ENCODE measurements at regions not wholly inside any gene's neighbourhood (a gene's known extent, or its start where the extent isn't known, plus 50 kb on each side); places are given as distances from the start of the nearest gene placed in this dataset.

DNA sequence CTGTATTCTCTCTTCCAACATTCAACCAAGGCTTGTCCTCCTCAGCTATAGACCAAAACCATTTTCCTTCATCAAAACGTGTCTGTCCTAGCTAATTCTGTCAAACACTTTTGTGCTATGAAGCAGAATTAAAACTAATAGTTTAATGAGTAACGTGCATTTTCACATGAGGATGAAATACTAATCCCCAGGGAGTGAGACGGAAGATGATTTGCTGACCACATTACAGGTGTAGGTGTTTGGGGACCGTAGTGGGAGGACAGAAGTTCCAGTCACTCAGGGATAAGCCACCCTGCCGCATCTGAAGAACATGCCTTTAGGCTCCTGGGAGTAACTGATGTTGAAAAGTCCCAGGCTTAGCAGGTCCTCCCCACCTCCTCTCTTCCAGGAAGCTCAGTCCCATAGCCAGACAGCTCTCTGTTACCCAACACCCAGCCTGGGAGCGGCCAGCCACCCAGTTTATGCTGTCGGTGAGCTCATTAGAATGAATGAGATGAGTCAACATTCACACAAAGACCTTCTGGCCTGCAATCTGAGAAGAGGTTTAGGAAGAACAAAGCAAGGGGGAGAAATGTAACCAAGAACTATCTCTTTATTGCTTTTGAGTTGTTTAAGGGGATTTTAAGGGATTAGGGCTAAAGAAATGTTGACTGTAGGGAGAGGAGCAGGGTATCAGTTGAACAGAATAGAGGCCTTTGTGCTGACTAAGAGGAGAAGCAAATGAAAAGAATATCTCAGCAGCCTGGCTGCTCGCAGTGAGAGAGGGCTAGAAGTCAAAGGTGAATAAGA lies 122.5 kb downstream of the FOXI3 start:
- H3K79me2 ChIP-seq (ENCODE audit: control insufficient read depth, low read length): no peaks in the 10 kb centered on the region
- H3K4me3 ChIP-seq (ENCODE audit: low read length): no peak overlapping the region
- no peaks in the 10 kb centered on the region for H3K4me1 ChIP-seq (ENCODE audit: control insufficient read depth, low read length)
- no peaks in the 10 kb centered on the region for H3K9me3 ChIP-seq (ENCODE audit: control insufficient read depth, insufficient read depth, low read length)
- no peak for TF ChIP-seq EZH2phosphoT487 (IDR thresholded peaks at IDR 0.05; ENCODE audit: borderline replicate concordance, low read length)
- TF ChIP-seq, protein P1, sequence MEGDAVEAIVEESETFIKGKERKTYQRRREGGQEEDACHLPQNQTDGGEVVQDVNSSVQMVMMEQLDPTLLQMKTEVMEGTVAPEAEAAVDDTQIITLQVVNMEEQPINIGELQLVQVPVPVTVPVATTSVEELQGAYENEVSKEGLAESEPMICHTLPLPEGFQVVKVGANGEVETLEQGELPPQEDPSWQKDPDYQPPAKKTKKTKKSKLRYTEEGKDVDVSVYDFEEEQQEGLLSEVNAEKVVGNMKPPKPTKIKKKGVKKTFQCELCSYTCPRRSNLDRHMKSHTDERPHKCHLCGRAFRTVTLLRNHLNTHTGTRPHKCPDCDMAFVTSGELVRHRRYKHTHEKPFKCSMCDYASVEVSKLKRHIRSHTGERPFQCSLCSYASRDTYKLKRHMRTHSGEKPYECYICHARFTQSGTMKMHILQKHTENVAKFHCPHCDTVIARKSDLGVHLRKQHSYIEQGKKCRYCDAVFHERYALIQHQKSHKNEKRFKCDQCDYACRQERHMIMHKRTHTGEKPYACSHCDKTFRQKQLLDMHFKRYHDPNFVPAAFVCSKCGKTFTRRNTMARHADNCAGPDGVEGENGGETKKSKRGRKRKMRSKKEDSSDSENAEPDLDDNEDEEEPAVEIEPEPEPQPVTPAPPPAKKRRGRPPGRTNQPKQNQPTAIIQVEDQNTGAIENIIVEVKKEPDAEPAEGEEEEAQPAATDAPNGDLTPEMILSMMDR (IDR thresholded peaks at IDR 0.05; ENCODE audit: low read depth, low read length, poor library complexity, severe bottlenecking): no peak
- H4K20me1 ChIP-seq (ENCODE audit: control insufficient read depth, insufficient read depth, low read depth, low read length): no peaks in the 10 kb centered on the region
- H3K36me3 ChIP-seq (ENCODE audit: control insufficient read depth, low read length): no peaks in the 10 kb centered on the region
- H3F3A ChIP-seq (ENCODE audit: control insufficient read depth, insufficient read depth): no peaks in the 10 kb centered on the region
- H3K9me2 ChIP-seq (replicated peaks; ENCODE audit: control insufficient read depth, low read length): no peaks in the 10 kb centered on the region
- no peak overlapping the region for H3K27ac ChIP-seq (ENCODE audit: low read depth, low read length)
- H3K27me3 ChIP-seq (ENCODE audit: control insufficient read depth, low read length): 0 out of 2 replicates have a peak, but pooled peaks cover 7% of the 10 kb centered on the region
- H3K4me2 ChIP-seq (ENCODE audit: low read length): no peak overlapping the region

DNA sequence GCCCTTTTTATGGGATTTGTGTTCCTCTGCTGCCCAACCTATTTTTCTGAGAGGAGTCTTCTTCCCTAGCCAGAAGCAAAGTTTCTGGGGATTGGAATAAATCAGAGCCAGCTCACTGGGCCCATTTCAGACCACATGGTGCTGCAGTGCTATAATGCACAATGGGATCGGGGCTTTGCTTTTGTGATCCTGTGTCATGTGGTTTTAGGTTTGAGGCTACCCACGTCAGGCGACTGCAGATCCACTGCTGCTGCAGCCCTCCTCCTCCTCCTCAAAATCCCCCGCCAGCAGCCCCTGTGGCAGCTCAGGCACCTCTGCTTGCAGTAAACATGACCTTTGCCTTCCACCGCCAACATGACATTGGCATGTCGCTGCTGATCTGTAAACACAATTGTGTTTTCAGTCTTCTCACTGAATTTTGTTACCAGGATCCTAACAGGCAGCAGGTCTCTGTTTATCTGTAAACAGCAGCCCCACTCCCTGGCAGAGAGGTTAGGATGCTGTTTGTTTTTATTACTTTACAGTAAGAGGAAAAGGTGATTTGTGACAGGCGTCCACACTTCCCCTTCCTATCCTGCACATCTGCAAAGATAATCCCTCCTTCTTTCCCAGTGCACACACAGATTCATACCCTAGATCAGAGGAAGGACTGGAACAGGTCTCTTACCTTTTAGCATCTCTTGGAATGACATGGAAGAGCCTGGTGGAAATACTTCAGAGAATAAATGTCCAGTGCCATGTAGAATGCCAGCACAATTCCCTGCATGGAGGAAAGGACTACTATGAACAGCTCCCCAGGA lies 130.8 kb downstream of the FOXI3 start:
- H3K9me2 ChIP-seq (replicated peaks; ENCODE audit: control insufficient read depth, low read length): no peaks in the 10 kb centered on the region

DNA sequence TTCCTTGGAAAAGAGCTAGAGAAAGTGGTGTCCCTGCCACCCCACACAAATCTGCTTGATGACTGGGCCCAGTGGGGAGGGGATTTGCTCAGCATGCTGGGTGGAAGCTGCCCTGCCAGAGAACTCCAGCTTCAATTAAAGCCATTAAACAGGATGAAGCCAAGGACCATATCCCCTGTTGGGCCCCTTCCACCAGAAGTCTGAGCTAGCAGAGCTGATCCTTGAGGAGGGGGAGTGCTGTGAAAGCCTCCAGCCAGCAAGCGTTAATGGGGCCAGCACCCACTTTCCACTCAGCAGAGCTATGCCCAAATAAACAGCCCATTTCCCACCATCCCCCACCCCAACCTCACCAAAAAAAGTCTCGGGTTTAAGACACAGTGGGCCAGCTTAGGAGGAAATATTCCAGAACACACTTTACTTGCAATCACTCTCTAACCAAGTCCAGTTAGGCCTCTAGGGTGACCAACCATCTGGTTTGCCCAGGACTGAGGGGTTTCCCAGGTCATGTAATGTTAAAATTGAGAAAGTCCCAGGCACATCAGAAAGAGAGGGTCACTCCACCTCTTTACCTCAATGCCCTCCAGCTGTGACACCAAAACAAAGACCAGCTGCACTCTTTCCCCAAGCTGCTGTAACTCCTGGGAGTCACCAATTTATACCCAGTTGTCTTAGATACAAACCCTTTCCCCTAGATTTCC lies 132.3 kb downstream of the FOXI3 start:
- H3K27me3 ChIP-seq (ENCODE audit: control insufficient read depth, low read length): peaks cover 2% of the 10 kb centered on the region; the same call in 1 of the 2 replicates
- H3K36me3 ChIP-seq (ENCODE audit: control insufficient read depth, low read length): no peaks in the 10 kb centered on the region
- no peaks in the 10 kb centered on the region for H4K20me1 ChIP-seq (ENCODE audit: control insufficient read depth, insufficient read depth, low read depth, low read length)
- no peak overlapping the region for H3K4me2 ChIP-seq (ENCODE audit: low read length)
- H3K4me1 ChIP-seq (ENCODE audit: control insufficient read depth, low read length): no peaks in the 10 kb centered on the region
- no peaks in the 10 kb centered on the region for H3F3A ChIP-seq (ENCODE audit: control insufficient read depth, insufficient read depth)
- no peak for TF ChIP-seq EZH2phosphoT487 (IDR thresholded peaks at IDR 0.05; ENCODE audit: borderline replicate concordance, low read length)
- TF ChIP-seq, protein P1 (IDR thresholded peaks at IDR 0.05; ENCODE audit: low read depth, low read length, poor library complexity, severe bottlenecking): no peak
- H3K9me3 ChIP-seq (ENCODE audit: control insufficient read depth, insufficient read depth, low read length): no peaks in the 10 kb centered on the region
- no peak overlapping the region for H3K27ac ChIP-seq (ENCODE audit: low read depth, low read length)
- no peaks in the 10 kb centered on the region for H3K9me2 ChIP-seq (replicated peaks; ENCODE audit: control insufficient read depth, low read length)
- no peaks in the 10 kb centered on the region for H3K79me2 ChIP-seq (ENCODE audit: control insufficient read depth, low read length)
- H3K4me3 ChIP-seq (ENCODE audit: low read length): no peak overlapping the region

More for the DNA sequence above, 130.8 kb downstream of the FOXI3 start:
- Histone ChIP-seq H3K27ac (ENCODE audit: low read depth, low read length) (no peak overlapping the region), H3K27me3 (ENCODE audit: control insufficient read depth, low read length) (peaks cover 2% of the 10 kb centered on the region; the same call in 1 of the 2 replicates), H3K4me2 (ENCODE audit: low read length) (no peak overlapping the region), H4K20me1 (ENCODE audit: control insufficient read depth, insufficient read depth, low read depth, low read length) (no peaks in the 10 kb centered on the region), H3K4me1 (ENCODE audit: control insufficient read depth, low read length) (no peaks in the 10 kb centered on the region), H3K9me3 (ENCODE audit: control insufficient read depth, insufficient read depth, low read length) (no peaks in the 10 kb centered on the region), H3K79me2 (ENCODE audit: control insufficient read depth, low read length) (no peaks in the 10 kb centered on the region), H3F3A (ENCODE audit: control insufficient read depth, insufficient read depth) (no peaks in the 10 kb centered on the region), H3K36me3 (ENCODE audit: control insufficient read depth, low read length) (no peaks in the 10 kb centered on the region), H3K4me3 (ENCODE audit: low read length) (no peak overlapping the region)
- TF ChIP-seq, protein P1 (IDR thresholded peaks at IDR 0.05; ENCODE audit: low read depth, low read length, poor library complexity, severe bottlenecking): no peak
- no peak for TF ChIP-seq EZH2phosphoT487 (IDR thresholded peaks at IDR 0.05; ENCODE audit: borderline replicate concordance, low read length)
